HepG2 (cell line): ENCODE measurements at regions not wholly inside any gene's neighbourhood (a gene's known extent, or its start where the extent isn't known, plus 50 kb on each side); places are given as distances from the start of the nearest gene placed in this dataset.

Experiments used
- ATAC-seq: fragments of 200-7000 bp; cut with Tn5 transposase; 3 replicates; pipeline ENCODE4 v1.9.1; 2020; ENCODE audit warnings: mild to moderate bottlenecking, moderate library complexity
- BruUV-seq: library from RNA; stranded (reverse); fragments of 400-500 nt; replicated peaks from 2 replicates; lab custom pipeline; 2021; lab: Mats Ljungman, UMichigan
- CTCF ChIA-PET: fragments of 300-600 bp; formaldehyde crosslinking; extraction: SDS; loops from one replicate; lab custom pipeline; 2021; ENCODE audit warnings: low total read pairs, inconsistent platforms, low intra/inter-chr PET ratio; lab: Yijun Ruan, JAX
- POLR2A ChIA-PET: fragments of 350-600 bp; sonication (Branson Sonifier 250); formaldehyde crosslinking; loops from one replicate; lab custom pipeline; 2020; ENCODE audit warnings: antibody characterized with exemption, inconsistent platforms; lab: Yijun Ruan, JAX
- DNase-seq: peaks from one replicate; pipeline ENCODE4 v3.0.0-alpha.2; 2015; ENCODE audit warnings: low spot score
- FAIRE-seq: peaks from 3 replicates; lab custom pipeline; 2011; peaks lifted over from hg19 to GRCh38; lab: Jason Lieb, UNC
- H2AFZ ChIP-seq: one replicate; pipeline ENCODE4 v1.6.1; 2011; ENCODE audit warnings: low read length, inconsistent platforms
- H3K27ac ChIP-seq: fragments of 300-600 bp; 3 replicates; pipeline ENCODE4 v1.8.0; 2011; ENCODE audit warnings: mixed run types, mild to moderate bottlenecking, mixed read lengths, low read length, inconsistent platforms; ENCODE audit not compliant: insufficient read depth; ENCODE audit errors: extremely low read length
- H3K27me3 ChIP-seq, 2 experiments: fragments of 200-600 bp in 1 of 2; 2 replicates in 1 of 2; 3 replicates in 1 of 2; pipeline versions ENCODE4 v1.6.0 to v1.8.0; 2011; ENCODE audit warnings: low read length in 2 of 2, mild to moderate bottlenecking in 2 of 2, moderate library complexity in 2 of 2, inconsistent platforms in 1 of 2; ENCODE audit not compliant: insufficient read depth in 2 of 2, control insufficient read depth in 1 of 2
- H3K36me3 ChIP-seq, 2 experiments: fragments of 200-600 bp in 1 of 2; replicated peaks in 1 of 2; 2 replicates in 1 of 2; 3 replicates in 1 of 2; pipeline versions ENCODE4 v1.5.1 to v1.8.0; 2011; ENCODE audit warnings: low read length in 2 of 2, inconsistent platforms in 1 of 2; ENCODE audit not compliant: insufficient read depth in 2 of 2, control insufficient read depth in 1 of 2
- H3K4me1 ChIP-seq: 2 replicates; pipeline ENCODE4 v1.5.1; 2012; ENCODE audit warnings: low read length, inconsistent platforms; ENCODE audit not compliant: insufficient read depth
- H3K4me2 ChIP-seq: 2 replicates; pipeline ENCODE4 v1.6.0; 2011; ENCODE audit warnings: low read depth, low read length, inconsistent platforms
- H3K4me3 ChIP-seq, 3 experiments: fragments of 200-600 bp in 1 of 3; sonication (generic), shearing (Covaris generic) in 1 of 3; replicated peaks in 1 of 3; 2 replicates each; pipeline ENCODE4 v1.5.1; 2011 to 2016; ENCODE audit warnings: low read length in 3 of 3, inconsistent platforms in 2 of 3, low read depth in 2 of 3, mild to moderate bottlenecking in 2 of 3, control low read depth in 1 of 3, mixed read lengths in 1 of 3; ENCODE audit not compliant: insufficient read depth in 1 of 3
- H3K79me2 ChIP-seq: one replicate; pipeline ENCODE4 v1.6.1; 2011; ENCODE audit warnings: low read length, inconsistent platforms; ENCODE audit not compliant: insufficient read depth
- H3K9ac ChIP-seq: 2 replicates; pipeline ENCODE4 v1.6.0; 2011; ENCODE audit warnings: mild to moderate bottlenecking, low read depth, low read length, inconsistent platforms; ENCODE audit not compliant: insufficient read depth
- H3K9me3 ChIP-seq: 2 replicates; pipeline ENCODE4 v1.5.1; 2012; ENCODE audit warnings: mild to moderate bottlenecking, low read length
- H4K20me1 ChIP-seq: 2 replicates; pipeline ENCODE4 v1.6.0; 2011; ENCODE audit warnings: inconsistent platforms, mild to moderate bottlenecking, low read length, moderate library complexity; ENCODE audit not compliant: insufficient read depth
- ARID4A ChIP-seq: sonication (generic); formaldehyde crosslinking; IDR thresholded peaks from 2 replicates; pipeline ENCODE4 v1.5.0; 2020; ENCODE audit warnings: mild to moderate bottlenecking, missing genetic modification reagents, borderline replicate concordance
- CEBPB ChIP-seq: IDR thresholded peaks from 2 replicates; pipeline ENCODE4 v1.6.1; 2011; ENCODE audit warnings: low read depth, low read length, improper control_type of control experiment, borderline replicate concordance
- CENPX ChIP-seq: sonication (generic); formaldehyde crosslinking; IDR thresholded peaks from 2 replicates; pipeline ENCODE4 v1.9.0; 2021; ENCODE audit warnings: mild to moderate bottlenecking, missing genetic modification reagents, moderate library complexity
- KDM3A ChIP-seq: IDR thresholded peaks from 2 replicates; pipeline ENCODE4 v1.6.1; 2018; ENCODE audit warnings: low read depth, missing compliant biosample characterization
- KDM5A ChIP-seq: fragments of 200-600 bp; sonication (generic); IDR thresholded peaks from 2 replicates; pipeline ENCODE4 v1.7.0; 2018; ENCODE audit warnings: antibody characterized with exemption, mild to moderate bottlenecking, low read length, borderline replicate concordance
- MTF1 ChIP-seq: sonication (generic); formaldehyde crosslinking; IDR thresholded peaks from 2 replicates; pipeline ENCODE4 v1.5.0; 2020; ENCODE audit warnings: missing genetic modification reagents
- SPEN ChIP-seq: sonication (generic); formaldehyde crosslinking; IDR thresholded peaks from 2 replicates; pipeline ENCODE4 v1.5.1; 2020; ENCODE audit warnings: low read depth, mild to moderate bottlenecking, missing genetic modification reagents
- THAP11 ChIP-seq: IDR thresholded peaks from 2 replicates; pipeline ENCODE4 v1.6.1; 2016; ENCODE audit warnings: missing biosample characterization, missing genetic modification reagents
- ZKSCAN1 ChIP-seq: fragments of 150-350 bp; IDR thresholded peaks from 2 replicates; pipeline ENCODE4 v1.6.1; 2014; ENCODE audit warnings: low read length
- ZNF17 ChIP-seq: sonication (generic); formaldehyde crosslinking; IDR thresholded peaks from 2 replicates; pipeline ENCODE4 v1.5.0; 2020; ENCODE audit warnings: mild to moderate bottlenecking, missing genetic modification reagents
- ZNF333 ChIP-seq: sonication (generic); formaldehyde crosslinking; IDR thresholded peaks from 2 replicates; pipeline ENCODE4 v1.4.0; 2020; ENCODE audit warnings: mild to moderate bottlenecking, missing genetic modification reagents, borderline replicate concordance
- ZNF713 ChIP-seq: sonication (generic); formaldehyde crosslinking; IDR thresholded peaks from 2 replicates; pipeline ENCODE4 v1.4.0; 2020; ENCODE audit warnings: mild to moderate bottlenecking, missing genetic modification reagents
- WGBS: methylation state at CpG from one replicate; pipeline ENCODE4 v1.1.6; 2017; ENCODE audit warnings: low lambda C conversion rate; 5-methylcytosine and 5-hydroxymethylcytosine counted together
- in situ Hi-C: cut with HindIII; loops from 2 replicates; pipeline ENCODE4 v1.10.0; 2017; ENCODE audit warnings: low pct_unique_long_range_greater_than_20kb; ENCODE audit not compliant: extremely low pct_ligation_motif_present
- intact Hi-C: fragments of 100-400 bp; cut with micrococcal nuclease; formaldehyde crosslinking; loops from one replicate; pipeline ENCODE4 v1.10.0; 2022; ENCODE audit not compliant: unreplicated experiment

GRCh38 chr4:27096142-27096824, 235.6 kb downstream of the STIM2 start:
- ChIA-PET CTCF (no interaction called here), POLR2A (no interaction called here)
- no peak overlapping the region for H3K27ac ChIP-seq
- DNase-seq: no peak
- in situ Hi-C loops: no loop called here
- TF ChIP-seq KDM5A (no peak), MTF1 (CRISPR knock-in tag) (no peak), ZNF333 (CRISPR knock-in tag) (no peak), ZNF17 (CRISPR knock-in tag) (no peak), ZNF713 (CRISPR knock-in tag) (no peak), THAP11 (no peak), CENPX (no peak), CEBPB (no peak), ZKSCAN1 (no peak)
- no peak overlapping the region for H3K4me2 ChIP-seq
- H3K9ac ChIP-seq: no peak overlapping the region
- intact Hi-C loops: no loop called here
- no peak overlapping the region for H3K4me3 ChIP-seq
- no peaks in the 10 kb centered on the region for H3K4me1 ChIP-seq
- FAIRE-seq: no peak
- WGBS: 26% methylated on average over 9 of the region's 9 CpGs
- no TSS peak for BruUV-seq
- no peak overlapping the region for H2AFZ ChIP-seq
- ATAC-seq: no peak
- no peaks in the 10 kb centered on the region for H3K79me2 ChIP-seq
- H3K9me3 ChIP-seq: no peaks in the 10 kb centered on the region
- no peaks in the 10 kb centered on the region for H4K20me1 ChIP-seq
- H3K36me3 ChIP-seq: no peaks in the 10 kb centered on the region
- peaks cover 2 to 14% of the 10 kb centered on the region in 2 experiments; a peak in 2 of 5 replicates for H3K27me3 ChIP-seq

GRCh38 chr4:27098034-27098433, 237.4 kb downstream of the STIM2 start:
- H3K9ac ChIP-seq: no peak overlapping the region
- intact Hi-C loops: no loop called here
- H3K36me3 ChIP-seq: no peaks in the 10 kb centered on the region
- H4K20me1 ChIP-seq: no peaks in the 10 kb centered on the region
- H3K9me3 ChIP-seq: no peaks in the 10 kb centered on the region
- no peak overlapping the region for H3K27ac ChIP-seq
- H3K4me1 ChIP-seq: no peaks in the 10 kb centered on the region
- WGBS: 24% methylated on average over 1 of the region's 1 CpG
- BruUV-seq: no TSS peak
- DNase-seq (no peak), FAIRE-seq (no peak), ATAC-seq (no peak)
- peaks cover 2 to 14% of the 10 kb centered on the region in 2 experiments; a peak in 2 of 5 replicates for H3K27me3 ChIP-seq
- H3K4me3 ChIP-seq: no peak overlapping the region
- TF ChIP-seq ARID4A (no peak), SPEN (CRISPR knock-in tag) (no peak), KDM3A (CRISPR knock-in tag) (no peak)
- no peaks in the 10 kb centered on the region for H3K79me2 ChIP-seq
- no peak overlapping the region for H3K4me2 ChIP-seq
- ChIA-PET POLR2A (no interaction called here), CTCF (no interaction called here)
- in situ Hi-C loops: no loop called here
- no peak overlapping the region for H2AFZ ChIP-seq
